ACC112 (cell line): ENCODE measurements at regions not wholly inside any gene's neighbourhood (a gene's known extent, or its start where the extent isn't known, plus 50 kb on each side); places are given as distances from the start of the nearest gene placed in this dataset.

ENCODE experiments used
- H2AFZ ChIP-seq: fragments of 200-600 bp; sonication (generic); one replicate; pipeline ENCODE4 v1.6.0; 2017; ENCODE audit warnings: antibody characterized with exemption, low read length; ENCODE audit not compliant: unreplicated experiment
- H3K27ac ChIP-seq: fragments of 200-600 bp; sonication (generic); 2 replicates; pipeline ENCODE4 v1.5.1; 2014; ENCODE audit warnings: low read depth, mild to moderate bottlenecking, antibody characterized with exemption, low read length, moderate library complexity
- H3K27me3 ChIP-seq: fragments of 200-600 bp; sonication (generic); 2 replicates; pipeline ENCODE4 v1.6.1; 2014; ENCODE audit warnings: mild to moderate bottlenecking, antibody characterized with exemption, low read length, moderate library complexity, mixed read lengths; ENCODE audit not compliant: insufficient read depth
- H3K36me3 ChIP-seq: fragments of 200-600 bp; sonication (generic); 2 replicates; pipeline ENCODE4 v1.6.1; 2016; ENCODE audit warnings: mild to moderate bottlenecking, antibody characterized with exemption, low read length, moderate library complexity, mixed read lengths; ENCODE audit not compliant: insufficient read depth
- H3K4me1 ChIP-seq: fragments of 200-600 bp; sonication (generic); one replicate; pipeline ENCODE4 v1.6.1; 2016; ENCODE audit warnings: low read length, mixed read lengths; ENCODE audit not compliant: insufficient read depth, unreplicated experiment, control insufficient read depth
- H3K4me3 ChIP-seq: fragments of 200-600 bp; sonication (generic); 2 replicates; pipeline ENCODE4 v1.5.1; 2014; ENCODE audit warnings: mild to moderate bottlenecking, low read depth, low read length
- H3K79me2 ChIP-seq: fragments of 200-600 bp; sonication (generic); one replicate; pipeline ENCODE4 v1.6.0; 2016; ENCODE audit warnings: low read length; ENCODE audit not compliant: control insufficient read depth, unreplicated experiment, insufficient read depth

GRCh38 chr9:107907255-107907654, 417.7 kb upstream of the KLF4 start:
- no peaks in the 10 kb centered on the region for H3K27me3 ChIP-seq
- H3K79me2 ChIP-seq: no peaks in the 10 kb centered on the region
- no peak overlapping the region for H3K27ac ChIP-seq
- no peaks in the 10 kb centered on the region for H3K36me3 ChIP-seq
- no peak overlapping the region for H3K4me3 ChIP-seq
- H3K4me1 ChIP-seq: no peaks in the 10 kb centered on the region
- H2AFZ ChIP-seq: no peak overlapping the region

DNA sequence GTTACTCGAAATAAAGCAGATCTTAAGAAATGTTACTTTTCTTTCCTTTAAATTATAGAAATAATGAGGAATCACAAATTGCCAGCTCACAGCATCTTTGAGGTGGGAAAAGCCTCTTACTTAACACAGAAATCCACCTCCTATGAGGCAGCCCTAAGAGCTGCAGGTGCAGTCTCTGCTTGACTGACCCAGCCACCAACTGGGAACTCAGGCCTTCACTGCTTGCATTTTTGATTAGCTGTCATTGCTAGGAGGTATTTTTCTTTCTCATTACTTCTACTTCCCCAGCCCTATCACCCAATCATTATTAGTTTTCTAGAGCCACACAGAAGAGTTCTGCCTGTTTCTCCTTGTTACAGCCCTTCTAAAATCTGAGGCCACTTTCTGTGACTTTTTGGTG, 416.5 kb upstream of the KLF4 start:
- H2AFZ ChIP-seq: no peak overlapping the region
- no peak overlapping the region for H3K4me3 ChIP-seq
- no peaks in the 10 kb centered on the region for H3K36me3 ChIP-seq
- no peak overlapping the region for H3K27ac ChIP-seq
- H3K4me1 ChIP-seq: no peaks in the 10 kb centered on the region
- no peaks in the 10 kb centered on the region for H3K27me3 ChIP-seq
- no peaks in the 10 kb centered on the region for H3K79me2 ChIP-seq

DNA sequence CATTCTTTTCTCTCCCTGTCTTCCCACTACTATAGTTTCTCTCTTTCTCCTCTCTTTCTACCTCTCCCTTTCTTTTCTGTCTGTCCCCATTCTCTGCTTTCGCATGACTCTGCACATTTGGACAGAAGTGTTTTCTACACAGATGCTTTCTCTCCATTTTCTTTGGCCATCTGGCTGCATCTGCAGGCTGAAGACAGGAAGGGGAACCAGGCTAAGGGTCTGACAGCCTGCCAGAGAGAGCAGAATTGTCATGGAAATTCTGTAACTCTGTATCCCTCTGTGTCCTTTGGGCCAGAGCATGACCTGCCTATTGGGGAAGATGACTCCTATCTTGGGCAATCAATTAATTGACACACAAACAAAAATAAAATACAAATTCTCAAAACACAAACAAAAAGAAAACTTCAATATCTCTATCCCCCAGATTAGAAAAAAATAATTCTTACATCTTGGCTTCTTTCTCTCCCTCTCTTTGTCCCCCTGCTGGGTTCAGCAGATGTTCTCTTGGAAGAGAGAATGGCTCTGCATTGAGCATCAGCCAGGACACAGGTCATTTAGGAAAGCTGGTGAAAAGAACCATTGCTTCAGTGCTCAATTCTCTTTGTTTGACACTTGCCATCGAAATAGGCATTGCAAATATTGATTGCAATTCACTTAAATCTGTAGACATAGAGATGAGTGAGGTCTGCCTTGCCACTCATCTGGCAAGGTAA, 415.9 kb upstream of the KLF4 start:
- Histone ChIP-seq H3K27ac (no peak overlapping the region), H3K4me1 (no peaks in the 10 kb centered on the region), H3K4me3 (no peak overlapping the region), H2AFZ (no peak overlapping the region), H3K79me2 (no peaks in the 10 kb centered on the region), H3K27me3 (no peaks in the 10 kb centered on the region), H3K36me3 (no peaks in the 10 kb centered on the region)

DNA sequence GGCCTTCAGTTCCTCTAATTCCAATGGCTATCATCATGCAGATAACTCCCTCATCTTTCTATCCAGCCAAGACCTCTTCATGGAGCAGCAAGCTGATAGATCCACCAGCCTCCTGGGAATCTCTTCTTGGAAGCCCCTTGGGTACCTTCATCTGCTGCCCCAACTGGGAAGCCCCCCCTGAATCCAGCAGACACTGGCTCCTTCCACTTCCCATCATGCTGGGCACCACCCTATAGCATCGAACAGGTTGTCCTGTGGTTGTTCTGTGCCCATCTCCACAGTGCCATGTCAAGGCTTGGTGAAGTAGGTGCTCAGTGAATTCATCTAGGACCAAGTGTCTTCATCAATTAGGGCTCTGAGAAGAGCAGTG, 410.4 kb upstream of the KLF4 start:
- Histone ChIP-seq H3K27me3 (no peaks in the 10 kb centered on the region), H3K27ac (no peak overlapping the region), H3K4me3 (no peak overlapping the region), H3K79me2 (no peaks in the 10 kb centered on the region), H3K36me3 (no peaks in the 10 kb centered on the region), H3K4me1 (no peaks in the 10 kb centered on the region), H2AFZ (no peak overlapping the region)

DNA sequence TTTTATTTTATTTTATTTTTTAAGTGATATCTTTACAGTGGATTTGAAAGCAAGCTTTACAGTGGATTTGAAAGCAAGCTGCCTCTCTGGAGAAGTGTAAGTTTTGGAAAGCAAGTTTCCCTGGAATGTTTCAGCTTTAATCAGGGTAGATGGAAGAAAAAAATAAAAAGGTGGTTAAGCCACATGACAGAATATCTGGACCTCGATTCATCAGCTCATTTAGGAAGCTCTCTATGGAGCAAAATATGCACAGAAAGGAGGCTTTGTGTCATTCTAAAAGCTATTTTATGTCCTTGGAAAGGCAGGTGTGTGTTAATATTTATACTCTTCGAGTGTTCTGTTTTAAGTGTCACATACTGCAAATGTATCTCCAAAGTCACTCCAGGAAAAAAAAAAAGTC, 409.2 kb upstream of the KLF4 start:
- H2AFZ ChIP-seq: no peak overlapping the region
- no peak overlapping the region for H3K4me3 ChIP-seq
- no peaks in the 10 kb centered on the region for H3K4me1 ChIP-seq
- H3K27ac ChIP-seq: no peak overlapping the region
- H3K36me3 ChIP-seq: no peaks in the 10 kb centered on the region
- no peaks in the 10 kb centered on the region for H3K79me2 ChIP-seq
- H3K27me3 ChIP-seq: no peaks in the 10 kb centered on the region

- no peaks in the 10 kb centered on the region for H3K79me2 ChIP-seq
- H3K36me3 ChIP-seq: no peaks in the 10 kb centered on the region
- no peaks in the 10 kb centered on the region for H3K27me3 ChIP-seq
- H2AFZ ChIP-seq: no peak overlapping the region
- no peak overlapping the region for H3K27ac ChIP-seq
- H3K4me3 ChIP-seq: no peak overlapping the region
- H3K4me1 ChIP-seq: no peaks in the 10 kb centered on the region
Measured at GRCh38 chr9:107896544-107896943, 407.0 kb upstream of the KLF4 start.

DNA sequence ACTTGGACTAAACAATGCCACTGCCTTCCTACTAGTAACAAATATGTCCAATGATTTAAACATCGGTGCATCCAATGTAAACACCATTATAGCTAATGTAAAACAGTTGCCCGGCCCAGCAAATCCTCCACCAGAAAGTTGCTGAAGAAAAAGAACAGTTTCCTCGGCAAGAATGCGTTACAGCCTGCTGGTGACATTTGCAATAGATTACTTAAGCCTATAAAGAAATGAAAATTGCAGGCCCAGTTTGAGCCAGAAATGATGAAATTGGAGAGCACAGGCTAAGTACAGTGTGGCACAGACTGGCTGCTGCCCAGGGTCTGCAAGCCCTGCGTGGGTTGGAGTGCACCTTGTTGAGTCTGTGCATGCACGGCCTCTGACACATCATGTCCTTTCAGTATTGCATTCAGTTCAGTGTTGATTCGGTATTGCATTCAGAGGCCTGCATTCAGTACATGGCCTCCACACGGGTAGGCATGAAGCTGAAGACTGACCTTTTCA, 406.0 kb upstream of the KLF4 start:
- H3K79me2 ChIP-seq: no peaks in the 10 kb centered on the region
- no peaks in the 10 kb centered on the region for H3K4me1 ChIP-seq
- H3K36me3 ChIP-seq: no peaks in the 10 kb centered on the region
- no peak overlapping the region for H3K27ac ChIP-seq
- H3K27me3 ChIP-seq: no peaks in the 10 kb centered on the region
- H3K4me3 ChIP-seq: no peak overlapping the region
- H2AFZ ChIP-seq: no peak overlapping the region

DNA sequence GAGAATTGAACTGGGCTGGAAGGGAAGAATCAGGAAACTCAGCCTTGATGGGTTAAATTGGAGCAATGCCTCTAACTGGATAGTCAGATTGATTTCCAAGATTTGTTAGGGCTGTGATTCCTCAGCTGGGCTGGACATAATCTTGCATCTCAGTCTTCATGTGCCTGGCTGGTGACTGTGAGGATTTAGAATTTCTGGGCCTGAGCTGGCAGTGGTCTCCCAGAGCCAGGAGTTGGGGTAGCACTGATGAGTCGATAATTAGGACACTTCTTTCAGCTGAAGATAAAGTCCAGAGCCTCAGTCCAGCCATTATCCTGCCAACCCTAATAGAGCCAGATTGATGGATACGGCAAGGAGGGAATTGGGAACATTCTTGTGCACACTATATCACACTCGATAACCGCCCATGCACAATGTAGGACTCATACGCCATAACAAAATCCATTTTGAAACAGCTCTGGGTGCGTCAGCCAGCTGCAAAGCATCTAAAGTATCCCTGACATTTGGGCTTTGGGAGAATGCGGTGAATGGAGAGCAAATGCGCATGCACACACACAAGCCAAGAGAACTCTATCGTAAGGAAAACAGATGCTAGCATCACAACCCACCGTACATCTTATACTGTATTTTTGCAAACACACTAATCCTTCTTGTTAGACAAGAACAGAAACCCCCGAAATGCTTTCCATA, 405.1 kb upstream of the KLF4 start:
- Histone ChIP-seq H3K36me3 (no peaks in the 10 kb centered on the region), H3K79me2 (no peaks in the 10 kb centered on the region), H3K4me1 (no peaks in the 10 kb centered on the region), H2AFZ (no peak overlapping the region), H3K27ac (no peak overlapping the region), H3K27me3 (no peaks in the 10 kb centered on the region), H3K4me3 (no peak overlapping the region)

DNA sequence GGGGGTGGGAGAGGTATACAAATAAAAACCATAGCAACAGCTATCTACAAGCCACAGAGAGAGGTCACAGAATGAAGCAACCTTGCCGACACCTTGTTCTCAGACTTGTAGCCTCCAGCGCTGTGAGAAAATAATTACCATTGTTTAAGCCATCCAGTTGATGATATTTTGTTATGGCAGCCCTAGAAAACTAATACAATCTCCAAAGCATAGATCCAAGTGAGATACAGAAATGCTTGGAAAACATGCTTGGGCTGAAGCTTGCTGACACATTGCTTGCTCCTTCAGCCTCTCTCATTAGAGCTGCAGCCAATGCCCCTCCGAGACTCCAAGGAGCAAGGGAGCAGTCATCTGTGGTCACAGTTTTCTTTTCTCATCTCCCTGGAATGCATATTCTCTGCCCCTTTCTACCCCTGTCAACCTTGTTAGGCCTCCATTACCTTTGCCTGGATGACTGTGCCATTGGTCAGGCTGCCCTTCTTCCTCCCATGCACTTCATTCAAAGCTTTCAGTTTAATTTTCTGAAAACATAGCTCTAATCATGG, 401.4 kb upstream of the KLF4 start:
- H2AFZ ChIP-seq: no peak overlapping the region
- no peaks in the 10 kb centered on the region for H3K4me1 ChIP-seq
- no peak overlapping the region for H3K27ac ChIP-seq
- no peaks in the 10 kb centered on the region for H3K27me3 ChIP-seq
- no peak overlapping the region for H3K4me3 ChIP-seq
- H3K79me2 ChIP-seq: no peaks in the 10 kb centered on the region
- no peaks in the 10 kb centered on the region for H3K36me3 ChIP-seq

GRCh38 chr9:107888773-107889227, 399.2 kb upstream of the KLF4 start:
- H3K4me1 ChIP-seq: no peaks in the 10 kb centered on the region
- H2AFZ ChIP-seq: no peak overlapping the region
- H3K79me2 ChIP-seq: no peaks in the 10 kb centered on the region
- no peaks in the 10 kb centered on the region for H3K27me3 ChIP-seq
- H3K36me3 ChIP-seq: no peaks in the 10 kb centered on the region
- no peak overlapping the region for H3K27ac ChIP-seq
- H3K4me3 ChIP-seq: no peak overlapping the region

- H3K4me1 ChIP-seq: no peaks in the 10 kb centered on the region
- H3K27me3 ChIP-seq: no peaks in the 10 kb centered on the region
- no peak overlapping the region for H3K4me3 ChIP-seq
- no peaks in the 10 kb centered on the region for H3K36me3 ChIP-seq
- no peaks in the 10 kb centered on the region for H3K79me2 ChIP-seq
- no peak overlapping the region for H3K27ac ChIP-seq
- H2AFZ ChIP-seq: no peak overlapping the region
Measured at GRCh38 chr9:107886826-107887225, 397.3 kb upstream of the KLF4 start.
